T-cell (primary cell): ENCODE measurements at regions not wholly inside any gene's neighbourhood (a gene's known extent, or its start where the extent isn't known, plus 50 kb on each side); places are given as distances from the start of the nearest gene placed in this dataset.

Experiments used
- ATAC-seq, 4 experiments: fragments of 200-7000 bp in 3 of 4; fragments of 150-1000 bp in 1 of 4; cut with Tn5 transposase; replicated peaks in 1 of 4; 1 replicate in 3 of 4; 2 replicates in 1 of 4; pipeline ENCODE4 v1.10.0; 2021; ENCODE audit warnings: moderate library complexity in 3 of 4, mild to moderate bottlenecking in 2 of 4, moderate number of reproducible peaks in 1 of 4
- CTCF ChIA-PET, 2 donors: fragments of 300-600 bp; sonication (Branson Sonifier 250); formaldehyde crosslinking; loops; one replicate each; lab custom pipeline; 2022; ENCODE audit warnings: antibody characterized with exemption in 2 of 2; lab: Charles Lee
- POLR2A ChIA-PET, 2 donors: fragments of 300-600 bp; sonication (Branson Sonifier 250); formaldehyde crosslinking; loops; one replicate each; lab custom pipeline; 2022; ENCODE audit warnings: antibody characterized with exemption in 2 of 2; lab: Charles Lee
- DNase-seq, 35 experiments: peaks; one replicate each; pipeline versions ENCODE4 v3.0.0 to v3.0.0-alpha.2; 2013 to 2023
- H3K27ac ChIP-seq: one replicate; pipeline ENCODE4 v1.5.1; 2013; ENCODE audit warnings: low read length
- H3K27me3 ChIP-seq, 2 experiments: replicated peaks in 1 of 2; 1 replicate in 1 of 2; 2 replicates in 1 of 2; pipeline versions ENCODE4 v1.6.1 to v1.7.0; 2013; ENCODE audit warnings: low read length in 1 of 2, mixed read lengths in 1 of 2; ENCODE audit not compliant: control insufficient read depth in 2 of 2, insufficient read depth in 2 of 2; ENCODE audit errors: extremely low read depth in 1 of 2
- H3K36me3 ChIP-seq, 2 donors: 1 replicate in 1 of 2; 2 replicates in 1 of 2; pipeline versions ENCODE4 v1.6.1 to v1.7.0; 2013; ENCODE audit warnings: low read length in 1 of 2; ENCODE audit not compliant: control insufficient read depth in 2 of 2, insufficient read depth in 1 of 2; ENCODE audit errors: extremely low read depth in 1 of 2
- H3K4me1 ChIP-seq, 2 experiments: 1 replicate in 1 of 2; 2 replicates in 1 of 2; pipeline versions ENCODE4 v1.6.1 to v1.7.0; 2013; ENCODE audit warnings: low read length in 2 of 2, mixed read lengths in 1 of 2; ENCODE audit not compliant: insufficient read depth in 2 of 2, control insufficient read depth in 1 of 2; ENCODE audit errors: extremely low read depth in 1 of 2
- H3K4me3 ChIP-seq, 2 donors: 1 replicate in 1 of 2; 2 replicates in 1 of 2; pipeline versions ENCODE4 v1.5.1 to v1.7.0; 2013; ENCODE audit warnings: mild to moderate bottlenecking in 2 of 2, low read length in 1 of 2, moderate library complexity in 1 of 2; ENCODE audit not compliant: control insufficient read depth in 1 of 2; ENCODE audit errors: extremely low read depth in 1 of 2
- H3K9me3 ChIP-seq: 2 replicates; pipeline ENCODE4 v1.7.0; 2013
- H3K27ac Mint-ChIP-seq, 2 donors: one replicate each; pipeline ENCODE4 v1.8.0; 2020 to 2021; ENCODE audit warnings: mild to moderate bottlenecking in 2 of 2, mixed read lengths in 2 of 2
- H3K27me3 Mint-ChIP-seq, 2 donors: one replicate each; pipeline ENCODE4 v1.8.0; 2021 to 2022; ENCODE audit warnings: mixed read lengths in 2 of 2
- H3K36me3 Mint-ChIP-seq: one replicate; pipeline ENCODE4 v1.8.0; 2021; ENCODE audit warnings: mixed read lengths
- H3K4me1 Mint-ChIP-seq, 3 donors: one replicate each; pipeline ENCODE4 v1.8.0; 2020 to 2022; ENCODE audit warnings: mixed read lengths in 3 of 3, mild to moderate bottlenecking in 1 of 3
- H3K4me3 Mint-ChIP-seq, 3 donors: one replicate each; pipeline ENCODE4 v1.8.0; 2020 to 2022; ENCODE audit warnings: mild to moderate bottlenecking in 3 of 3, mixed read lengths in 3 of 3, moderate library complexity in 3 of 3
- H3K9me3 Mint-ChIP-seq, 3 donors: one replicate each; pipeline ENCODE4 v1.8.0; 2020 to 2022; ENCODE audit warnings: mixed read lengths in 3 of 3
- WGBS: methylation state at CpG from one replicate; pipeline ENCODE4 v1.1.5; 2013; ENCODE audit warnings: missing lambda C conversion rate; ENCODE audit not compliant: insufficient coverage; 5-methylcytosine and 5-hydroxymethylcytosine counted together

DNA sequence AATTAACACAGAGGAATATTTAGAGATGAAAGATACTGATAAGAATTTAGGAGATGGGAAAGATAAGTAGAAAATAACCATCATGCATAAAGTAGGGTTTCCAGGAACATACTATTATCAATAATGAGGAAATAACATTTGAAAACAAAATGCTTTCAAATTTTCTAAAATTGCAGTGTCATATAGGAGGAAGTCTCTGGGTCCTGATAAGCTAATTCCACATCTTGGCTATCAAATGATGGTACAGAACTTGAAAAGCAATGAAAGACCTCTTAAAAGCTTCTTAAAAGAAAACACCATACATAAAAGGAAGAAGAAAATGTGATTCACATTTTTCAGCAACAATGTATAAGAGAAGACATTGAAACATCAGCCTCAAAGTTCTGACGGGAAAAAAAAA, 1024.8 kb downstream of the TSN start:
- H3K4me3 Mint-ChIP-seq, result no peak overlapping the region
- H3K9me3 Mint-ChIP-seq, result peaks cover 17 to 24% (median 20%) of the 10 kb centered on the region in 3 donors
- H3K4me1 ChIP-seq, result no peaks in the 10 kb centered on the region
- no peak for DNase-seq
- no peak overlapping the region for H3K27ac Mint-ChIP-seq
- ChIA-PET POLR2A (no interaction called here), CTCF (no interaction called here)
- H3K27me3 ChIP-seq, result no peaks in the 10 kb centered on the region
- no peaks in the 10 kb centered on the region for H3K36me3 ChIP-seq
- no peaks in the 10 kb centered on the region for H3K27me3 Mint-ChIP-seq
- no peaks in the 10 kb centered on the region for H3K4me1 Mint-ChIP-seq
- no peaks in the 10 kb centered on the region for H3K9me3 ChIP-seq
- WGBS, result no CpG with 5 or more reads among the region's 1 CpG
- H3K4me3 ChIP-seq, result no peak overlapping the region
- no peak for ATAC-seq
- H3K27ac ChIP-seq, result no peak overlapping the region
- H3K36me3 Mint-ChIP-seq, result no peaks in the 10 kb centered on the region

DNA sequence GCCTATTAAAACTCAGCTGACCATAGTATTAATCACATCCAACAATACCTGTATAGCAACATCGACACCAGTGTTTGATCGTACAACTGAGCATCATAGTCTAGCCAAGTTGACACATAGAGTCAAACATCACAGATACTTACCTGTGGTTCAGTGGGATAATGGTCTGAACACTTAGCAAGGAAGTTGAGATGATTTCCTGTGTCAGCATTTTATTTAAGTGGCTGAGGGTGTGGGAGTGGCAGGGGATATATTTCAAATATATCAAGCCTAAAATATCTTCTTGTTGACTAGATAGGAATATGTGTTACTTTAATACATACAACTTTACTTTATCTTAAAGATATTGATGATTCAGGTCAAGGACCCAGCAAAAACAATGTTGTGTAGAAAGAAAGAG, 1038.6 kb downstream of the TSN start:
- Mint-ChIP-seq H3K36me3 (no peaks in the 10 kb centered on the region), H3K9me3 (peaks cover 5 to 21% (median 5%) of the 10 kb centered on the region in 3 donors), H3K4me1 (no peaks in the 10 kb centered on the region), H3K27ac (no peak overlapping the region), H3K27me3 (no peaks in the 10 kb centered on the region), H3K4me3 (no peak overlapping the region)
- ChIA-PET CTCF (no interaction called here), POLR2A (no interaction called here)
- Histone ChIP-seq H3K4me1 (no peaks in the 10 kb centered on the region), H3K9me3 (no peaks in the 10 kb centered on the region), H3K27me3 (no peaks in the 10 kb centered on the region), H3K27ac (no peak overlapping the region), H3K36me3 (no peaks in the 10 kb centered on the region), H3K4me3 (no peak overlapping the region)
- no peak for ATAC-seq
- no CpG with 5 or more reads among the region's 2 CpGs for WGBS
- DNase-seq, result no peak

DNA sequence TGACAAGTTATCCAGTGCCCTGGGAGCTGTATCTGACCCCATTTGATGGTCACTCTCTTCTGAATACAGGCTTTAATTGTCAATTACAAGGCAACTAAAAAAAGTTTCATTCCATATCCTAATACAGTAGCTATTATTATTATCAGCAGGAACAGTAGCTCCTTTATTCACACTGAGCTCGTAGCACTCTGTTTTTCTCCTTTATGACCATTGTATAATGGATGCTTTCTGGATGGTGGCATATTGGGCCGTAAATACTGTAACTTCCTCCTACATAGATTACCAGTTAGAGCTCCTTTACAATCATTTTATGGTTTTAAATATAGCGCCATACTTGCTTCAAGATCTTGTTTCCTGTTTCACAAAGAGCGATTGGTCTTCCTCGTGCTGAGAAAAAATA, 1040.3 kb downstream of the TSN start:
- Histone ChIP-seq H3K4me1 (no peaks in the 10 kb centered on the region), H3K9me3 (no peaks in the 10 kb centered on the region), H3K36me3 (no peaks in the 10 kb centered on the region), H3K27ac (no peak overlapping the region), H3K4me3 (no peak overlapping the region), H3K27me3 (no peaks in the 10 kb centered on the region)
- peaks cover 5 to 21% (median 10%) of the 10 kb centered on the region in 3 donors for H3K9me3 Mint-ChIP-seq
- H3K4me1 Mint-ChIP-seq, result no peaks in the 10 kb centered on the region
- H3K27ac Mint-ChIP-seq, result no peak overlapping the region
- 60% methylated on average over 1 of the region's 5 CpGs for WGBS
- ChIA-PET CTCF (no interaction called here), POLR2A (no interaction called here)
- no peak overlapping the region for H3K4me3 Mint-ChIP-seq
- H3K27me3 Mint-ChIP-seq, result no peaks in the 10 kb centered on the region
- no peaks in the 10 kb centered on the region for H3K36me3 Mint-ChIP-seq
- no peak for ATAC-seq
- DNase-seq, result no peak

DNA sequence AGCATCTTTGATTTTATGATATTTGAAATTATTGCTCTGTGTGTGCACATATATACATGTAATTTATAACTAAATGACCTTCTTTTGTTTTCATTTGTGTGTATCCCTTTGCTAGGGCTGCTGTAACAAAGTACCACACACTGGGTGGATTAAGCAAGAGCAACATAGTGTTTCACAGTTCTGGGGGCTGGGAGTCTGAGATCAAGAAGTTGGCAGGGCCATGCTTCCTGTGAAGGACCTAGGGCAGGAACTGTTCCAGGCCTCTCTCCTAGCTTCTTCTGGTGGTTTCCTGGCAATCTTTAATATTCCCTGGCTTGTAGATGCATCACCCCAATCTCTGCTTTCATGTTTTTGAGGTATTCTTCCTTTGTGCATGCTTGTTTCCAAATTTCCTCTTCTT, 1043.9 kb downstream of the TSN start:
- no peak overlapping the region for H3K4me3 Mint-ChIP-seq
- CTCF ChIA-PET, result no interaction called here
- Histone ChIP-seq H3K27me3 (no peaks in the 10 kb centered on the region), H3K27ac (no peak overlapping the region), H3K36me3 (no peaks in the 10 kb centered on the region), H3K4me3 (no peak overlapping the region), H3K9me3 (no peaks in the 10 kb centered on the region), H3K4me1 (no peaks in the 10 kb centered on the region)
- H3K27ac Mint-ChIP-seq, result no peak overlapping the region
- no peak for ATAC-seq
- DNase-seq, result no peak
- H3K9me3 Mint-ChIP-seq, result peaks cover 5 to 9% (median 8%) of the 10 kb centered on the region in 3 donors
- H3K27me3 Mint-ChIP-seq, result no peaks in the 10 kb centered on the region
- no peaks in the 10 kb centered on the region for H3K4me1 Mint-ChIP-seq
- no peaks in the 10 kb centered on the region for H3K36me3 Mint-ChIP-seq
- POLR2A ChIA-PET, result no interaction called here

DNA sequence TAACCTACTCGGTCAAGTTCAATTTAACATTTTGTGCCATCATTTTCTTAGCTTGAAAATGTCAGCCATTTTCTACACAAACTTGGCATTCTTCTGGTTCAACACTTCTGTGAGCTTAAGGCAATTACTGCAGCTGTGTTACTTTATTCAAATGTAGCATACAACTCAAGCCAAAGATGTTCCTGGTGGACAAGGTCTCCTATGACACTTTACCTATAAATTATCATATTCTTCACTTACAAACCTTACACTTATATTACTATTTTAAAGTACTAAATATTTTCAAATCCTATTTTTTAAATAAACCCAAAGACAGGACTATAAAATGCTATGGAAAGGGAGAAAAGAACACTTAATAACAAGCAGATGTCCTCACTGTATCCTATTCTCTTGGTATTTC, 1045.3 kb downstream of the TSN start:
- DNase-seq (no peak), ATAC-seq (no peak)
- H3K4me3 Mint-ChIP-seq, result no peak overlapping the region
- Histone ChIP-seq H3K4me1 (no peaks in the 10 kb centered on the region), H3K36me3 (no peaks in the 10 kb centered on the region), H3K27me3 (no peaks in the 10 kb centered on the region), H3K4me3 (no peak overlapping the region), H3K27ac (no peak overlapping the region), H3K9me3 (no peaks in the 10 kb centered on the region)
- peaks cover 0 to 9% (median 7%) of the 10 kb centered on the region in 3 donors for H3K9me3 Mint-ChIP-seq
- H3K27ac Mint-ChIP-seq, result no peak overlapping the region
- 70% methylated on average over 1 of the region's 1 CpG for WGBS
- no peaks in the 10 kb centered on the region for H3K4me1 Mint-ChIP-seq
- H3K27me3 Mint-ChIP-seq, result no peaks in the 10 kb centered on the region
- ChIA-PET CTCF (no interaction called here), POLR2A (no interaction called here)
- no peaks in the 10 kb centered on the region for H3K36me3 Mint-ChIP-seq

DNA sequence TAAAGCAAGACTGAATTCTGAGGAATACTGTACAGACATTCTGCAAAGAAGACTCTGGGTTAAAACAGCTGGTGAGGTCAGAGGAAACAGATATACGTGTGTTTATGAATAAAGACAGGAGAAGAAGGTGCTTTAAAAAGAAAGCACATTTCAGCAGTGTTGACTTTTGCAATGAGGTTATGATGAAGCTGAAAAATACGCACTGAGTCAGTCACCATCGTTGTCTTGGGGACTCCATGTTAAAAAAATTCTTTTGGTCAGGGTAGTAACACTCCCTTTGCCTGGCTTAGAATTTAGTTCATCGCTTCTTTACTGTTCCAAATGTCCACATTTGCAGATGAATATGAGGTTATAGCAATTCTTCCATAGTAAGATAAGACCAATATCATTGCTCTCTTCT, 1049.0 kb downstream of the TSN start:
- H3K4me3 ChIP-seq, result no peak overlapping the region
- no peak for ATAC-seq
- no peaks in the 10 kb centered on the region for H3K36me3 ChIP-seq
- Mint-ChIP-seq H3K27me3 (no peaks in the 10 kb centered on the region), H3K4me1 (no peaks in the 10 kb centered on the region), H3K9me3 (peaks cover 4 to 20% (median 6%) of the 10 kb centered on the region in 3 donors), H3K27ac (no peak overlapping the region), H3K4me3 (no peak overlapping the region), H3K36me3 (no peaks in the 10 kb centered on the region)
- H3K27me3 ChIP-seq, result no peaks in the 10 kb centered on the region
- WGBS, result 87% methylated on average over 3 of the region's 4 CpGs
- no peak for DNase-seq
- no peak overlapping the region for H3K27ac ChIP-seq
- H3K9me3 ChIP-seq, result no peaks in the 10 kb centered on the region
- CTCF ChIA-PET, result interaction anchor here in 1 of 2 donors (0.5 kb wide), 1 partner anchor 107 kb away, joined by 3 read pairs; no protein-coding TSS in a partner anchor
- no peaks in the 10 kb centered on the region for H3K4me1 ChIP-seq
- POLR2A ChIA-PET, result no interaction called here

DNA sequence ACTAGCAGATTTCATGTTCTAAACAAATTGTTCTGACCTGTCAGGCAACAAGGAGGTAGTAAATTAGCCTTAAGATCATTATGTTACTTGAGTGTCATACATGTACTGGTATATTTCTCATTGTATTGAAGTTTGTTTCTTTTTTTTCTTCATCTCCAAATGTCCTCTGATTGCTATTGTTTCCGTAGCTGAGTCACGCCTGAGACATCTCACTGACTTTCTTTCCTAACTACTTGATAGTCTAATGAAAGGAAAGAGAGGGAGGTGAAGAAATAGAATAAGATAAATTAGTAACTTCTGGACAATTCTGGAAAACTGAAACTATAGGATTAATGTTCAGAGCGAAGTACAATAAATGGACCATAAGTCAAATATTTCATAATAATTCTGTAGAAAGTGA, 1049.9 kb downstream of the TSN start:
- POLR2A ChIA-PET, result no interaction called here

More for the DNA sequence above, 1049.9 kb downstream of the TSN start:
- Mint-ChIP-seq H3K27ac (no peak overlapping the region), H3K9me3 (peaks cover 6 to 17% (median 7%) of the 10 kb centered on the region in 3 donors), H3K4me3 (no peak overlapping the region), H3K4me1 (no peaks in the 10 kb centered on the region), H3K36me3 (no peaks in the 10 kb centered on the region), H3K27me3 (no peaks in the 10 kb centered on the region)
- H3K27me3 ChIP-seq, result no peaks in the 10 kb centered on the region
- ATAC-seq (no peak), DNase-seq (no peak)
- no peak overlapping the region for H3K4me3 ChIP-seq
- no peaks in the 10 kb centered on the region for H3K36me3 ChIP-seq
- CTCF ChIA-PET, result no interaction called here
- no peak overlapping the region for H3K27ac ChIP-seq
- H3K9me3 ChIP-seq, result no peaks in the 10 kb centered on the region
- no CpG with 5 or more reads among the region's 3 CpGs for WGBS
- H3K4me1 ChIP-seq, result no peaks in the 10 kb centered on the region
